GM12872 (cell line): ENCODE measurements at regions not wholly inside any gene's neighbourhood (a gene's known extent, or its start where the extent isn't known, plus 50 kb on each side); places are given as distances from the start of the nearest gene placed in this dataset.

Experiments used
- CTCF ChIP-seq: IDR thresholded peaks from 3 replicates; pipeline ENCODE4 v1.5.1; 2011; ENCODE audit warnings: low read depth, mild to moderate bottlenecking, low read length, moderate library complexity; ENCODE audit not compliant: insufficient read depth

GRCh38 chr20:12466915-12467314 lies 541.9 kb upstream of the SPTLC3 start:
- no peak for TF ChIP-seq CTCF

- TF ChIP-seq CTCF, result no peak
Measured at GRCh38 chr20:12467758-12468157, 541.0 kb upstream of the SPTLC3 start.

GRCh38 chr20:12482661-12483060 lies 526.1 kb upstream of the SPTLC3 start:
- TF ChIP-seq CTCF, result no peak

- no peak for TF ChIP-seq CTCF
Measured at GRCh38 chr20:12502443-12502842, 506.3 kb upstream of the SPTLC3 start.

GRCh38 chr20:12504779-12505178 lies 504.0 kb upstream of the SPTLC3 start:
- no peak for TF ChIP-seq CTCF

GRCh38 chr20:12511499-12511898 lies 497.3 kb upstream of the SPTLC3 start:
- no peak for TF ChIP-seq CTCF

GRCh38 chr20:12512755-12513154 lies 496.0 kb upstream of the SPTLC3 start:
- no peak for TF ChIP-seq CTCF

- no peak for TF ChIP-seq CTCF
Measured at GRCh38 chr20:12528104-12528503, 480.7 kb upstream of the SPTLC3 start.
